ENCODE measurements at regions not wholly inside any gene's neighbourhood (a gene's known extent, or its start where the extent isn't known, plus 50 kb on each side); places are given as distances from the start of the nearest gene placed in this dataset.

- H4K20me1 ChIP-seq (ENCODE audit: control insufficient read depth, insufficient read depth, low read depth, low read length), result no peaks in the 10 kb centered on the region
- no peaks in the 10 kb centered on the region for H3K36me3 ChIP-seq (ENCODE audit: control insufficient read depth, low read length)
- H3K27ac ChIP-seq (ENCODE audit: low read depth, low read length), result no peak overlapping the region
- H3K79me2 ChIP-seq (ENCODE audit: control insufficient read depth, low read length), result no peaks in the 10 kb centered on the region
- no peaks in the 10 kb centered on the region for H3K9me3 ChIP-seq (ENCODE audit: control insufficient read depth, insufficient read depth, low read length)
- no peak overlapping the region for H3K4me3 ChIP-seq (ENCODE audit: low read length)
- no peaks in the 10 kb centered on the region for H3F3A ChIP-seq (ENCODE audit: control insufficient read depth, insufficient read depth)
- no peaks in the 10 kb centered on the region for H3K27me3 ChIP-seq (ENCODE audit: control insufficient read depth, low read length)
- no peaks in the 10 kb centered on the region for H3K9me2 ChIP-seq (replicated peaks; ENCODE audit: control insufficient read depth, low read length)
- TF ChIP-seq CTCF (IDR thresholded peaks at IDR 0.05; ENCODE audit: low read depth, low read length, poor library complexity, severe bottlenecking), result no peak
- no peak for TF ChIP-seq EZH2phosphoT487 (IDR thresholded peaks at IDR 0.05; ENCODE audit: borderline replicate concordance, low read length)
- H3K4me1 ChIP-seq (ENCODE audit: control insufficient read depth, low read length), result no peaks in the 10 kb centered on the region
- no peak overlapping the region for H3K4me2 ChIP-seq (ENCODE audit: low read length)
These were observed 749.3 kb downstream of the TENT5A start for GRCh38 chr6:81003156-81003555.

DNA sequence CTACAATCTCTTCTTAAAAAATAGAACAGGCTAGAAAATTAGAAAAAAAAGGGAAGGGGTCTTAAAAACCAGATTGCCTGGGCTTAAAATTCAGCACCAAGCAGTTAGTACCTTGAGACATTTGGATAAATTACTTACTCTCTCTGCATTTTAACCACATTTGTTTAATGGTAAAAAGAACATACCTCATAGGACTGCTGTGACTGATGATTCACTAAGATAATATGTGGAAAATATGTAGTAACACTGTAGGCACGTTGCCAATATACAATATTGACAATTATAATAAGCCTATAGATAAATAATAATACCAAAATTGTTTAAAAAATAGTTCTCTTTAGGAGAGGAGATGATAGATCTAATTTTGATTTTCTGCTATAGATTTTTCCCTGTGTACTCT is 750.4 kb downstream of the TENT5A start:
- Histone ChIP-seq H3K4me3 (ENCODE audit: low read length) (no peak overlapping the region), H3K36me3 (ENCODE audit: control insufficient read depth, low read length) (no peaks in the 10 kb centered on the region), H3K9me3 (ENCODE audit: control insufficient read depth, insufficient read depth, low read length) (no peaks in the 10 kb centered on the region), H3K9me2 (replicated peaks; ENCODE audit: control insufficient read depth, low read length) (no peaks in the 10 kb centered on the region), H4K20me1 (ENCODE audit: control insufficient read depth, insufficient read depth, low read depth, low read length) (no peaks in the 10 kb centered on the region), H3K4me1 (ENCODE audit: control insufficient read depth, low read length) (no peaks in the 10 kb centered on the region), H3K4me2 (ENCODE audit: low read length) (no peak overlapping the region), H3K27me3 (ENCODE audit: control insufficient read depth, low read length) (no peaks in the 10 kb centered on the region), H3K27ac (ENCODE audit: low read depth, low read length) (no peak overlapping the region), H3F3A (ENCODE audit: control insufficient read depth, insufficient read depth) (no peaks in the 10 kb centered on the region), H3K79me2 (ENCODE audit: control insufficient read depth, low read length) (no peaks in the 10 kb centered on the region)
- TF ChIP-seq EZH2phosphoT487 (IDR thresholded peaks at IDR 0.05; ENCODE audit: borderline replicate concordance, low read length) (no peak), CTCF (IDR thresholded peaks at IDR 0.05; ENCODE audit: low read depth, low read length, poor library complexity, severe bottlenecking) (no peak)

GRCh38 chr6:80991316-80991715 is 761.2 kb downstream of the TENT5A start:
- H4K20me1 ChIP-seq (ENCODE audit: control insufficient read depth, insufficient read depth, low read depth, low read length), result no peaks in the 10 kb centered on the region
- no peaks in the 10 kb centered on the region for H3K27me3 ChIP-seq (ENCODE audit: control insufficient read depth, low read length)
- no peak overlapping the region for H3K4me2 ChIP-seq (ENCODE audit: low read length)
- no peaks in the 10 kb centered on the region for H3K79me2 ChIP-seq (ENCODE audit: control insufficient read depth, low read length)
- TF ChIP-seq CTCF (IDR thresholded peaks at IDR 0.05; ENCODE audit: low read depth, low read length, poor library complexity, severe bottlenecking) (no peak), EZH2phosphoT487 (IDR thresholded peaks at IDR 0.05; ENCODE audit: borderline replicate concordance, low read length) (no peak)
- H3K4me1 ChIP-seq (ENCODE audit: control insufficient read depth, low read length), result no peaks in the 10 kb centered on the region
- H3F3A ChIP-seq (ENCODE audit: control insufficient read depth, insufficient read depth), result no peaks in the 10 kb centered on the region
- H3K4me3 ChIP-seq (ENCODE audit: low read length), result no peak overlapping the region
- no peaks in the 10 kb centered on the region for H3K9me2 ChIP-seq (replicated peaks; ENCODE audit: control insufficient read depth, low read length)
- no peaks in the 10 kb centered on the region for H3K9me3 ChIP-seq (ENCODE audit: control insufficient read depth, insufficient read depth, low read length)
- no peaks in the 10 kb centered on the region for H3K36me3 ChIP-seq (ENCODE audit: control insufficient read depth, low read length)
- no peak overlapping the region for H3K27ac ChIP-seq (ENCODE audit: low read depth, low read length)

DNA sequence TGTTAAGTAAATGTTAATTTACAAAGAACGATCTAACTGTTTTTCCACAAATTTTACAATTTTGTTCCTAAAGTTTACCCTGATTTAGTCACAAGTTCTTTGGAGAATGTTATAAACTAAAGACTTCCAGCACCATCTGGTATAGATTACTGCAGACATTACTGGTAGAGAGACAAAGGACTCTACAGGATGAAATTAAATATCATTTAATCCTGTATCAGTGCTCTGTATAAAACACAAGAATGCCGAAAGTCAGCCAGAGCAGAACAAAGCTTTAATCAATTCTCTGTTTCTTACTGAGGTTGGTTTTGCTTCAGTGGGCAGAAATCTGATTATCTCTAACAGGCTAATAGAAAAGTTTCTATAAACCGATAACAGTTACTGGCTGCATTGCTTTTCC is 763.6 kb downstream of the TENT5A start:
- TF ChIP-seq EZH2phosphoT487 (IDR thresholded peaks at IDR 0.05; ENCODE audit: borderline replicate concordance, low read length), result no peak
- no peak for TF ChIP-seq CTCF (IDR thresholded peaks at IDR 0.05; ENCODE audit: low read depth, low read length, poor library complexity, severe bottlenecking)

More for the DNA sequence above, 763.6 kb downstream of the TENT5A start:
- Histone ChIP-seq H3K27ac (ENCODE audit: low read depth, low read length) (no peak overlapping the region), H3K4me2 (ENCODE audit: low read length) (no peak overlapping the region), H3K9me3 (ENCODE audit: control insufficient read depth, insufficient read depth, low read length) (no peaks in the 10 kb centered on the region), H3K27me3 (ENCODE audit: control insufficient read depth, low read length) (no peaks in the 10 kb centered on the region), H3K4me1 (ENCODE audit: control insufficient read depth, low read length) (no peaks in the 10 kb centered on the region), H3K79me2 (ENCODE audit: control insufficient read depth, low read length) (no peaks in the 10 kb centered on the region), H3K4me3 (ENCODE audit: low read length) (no peak overlapping the region), H3K36me3 (ENCODE audit: control insufficient read depth, low read length) (no peaks in the 10 kb centered on the region), H3F3A (ENCODE audit: control insufficient read depth, insufficient read depth) (no peaks in the 10 kb centered on the region), H3K9me2 (replicated peaks; ENCODE audit: control insufficient read depth, low read length) (no peaks in the 10 kb centered on the region), H4K20me1 (ENCODE audit: control insufficient read depth, insufficient read depth, low read depth, low read length) (no peaks in the 10 kb centered on the region)

Data from DOHH2 (cell line).